Stomach (tissue), 8 donors: ENCODE measurements at regions not wholly inside any gene's neighbourhood (a gene's known extent, or its start where the extent isn't known, plus 50 kb on each side); places are given as distances from the start of the nearest gene placed in this dataset.

Source experiments
- DNase-seq, 2 donors: peaks; one replicate each; pipeline versions ENCODE4 v3.0.0 to v3.0.0-alpha.2; 2013 to 2019
- H3K27ac ChIP-seq, 5 donors: fragments of 200-600 bp in 4 of 5; sonication (generic) in 4 of 5; one replicate each; pipeline ENCODE4 v1.5.1; 2013 to 2019; ENCODE audit warnings: mild to moderate bottlenecking in 1 of 5, moderate library complexity in 1 of 5
- H3K27me3 ChIP-seq, 3 donors: fragments of 200-600 bp; sonication (generic); one replicate each; pipeline ENCODE4 v1.5.1; 2017 to 2019; ENCODE audit warnings: mixed run types in 1 of 3
- H3K36me3 ChIP-seq, 4 donors: fragments of 200-600 bp; sonication (generic); 1 replicate in 3 of 4; 2 replicates in 1 of 4; pipeline ENCODE4 v1.5.1; 2016 to 2019
- H3K4me1 ChIP-seq, 4 donors: fragments of 200-600 bp; sonication (generic); one replicate each; pipeline ENCODE4 v1.5.1; 2016 to 2019
- H3K4me3 ChIP-seq, 4 donors: fragments of 200-600 bp; sonication (generic) in 3 of 4; one replicate each; pipeline ENCODE4 v1.5.1; 2016 to 2019; ENCODE audit warnings: mild to moderate bottlenecking in 1 of 4
- H3K9me3 ChIP-seq, 4 donors: fragments of 200-600 bp; sonication (generic); one replicate each; pipeline ENCODE4 v1.5.1; 2016 to 2019
- EP300 ChIP-seq: sonication (generic); formaldehyde crosslinking; IDR thresholded peaks from one replicate; pipeline ENCODE4 v1.6.1; 2017; ENCODE audit warnings: antibody characterized with exemption
- POLR2A ChIP-seq, 4 donors: fragments of 450-650 bp; IDR thresholded peaks; one replicate each; pipeline ENCODE4 v1.6.1; 2016; ENCODE audit warnings: antibody characterized with exemption in 4 of 4, control low read depth in 2 of 4, mild to moderate bottlenecking in 1 of 4, moderate library complexity in 1 of 4
- POLR2AphosphoS5 ChIP-seq, 3 donors: sonication (generic); formaldehyde crosslinking; IDR thresholded peaks; one replicate each; pipeline ENCODE4 v1.6.1; 2016; ENCODE audit warnings: antibody characterized with exemption in 3 of 3
- WGBS, 5 donors: extraction: QIAGEN DNeasy Blood & Tissue Kit in 3 of 5; methylation state at CpG; one replicate each; pipeline versions ENCODE4 v1.1.5 to v1.1.7; 2013 to 2018; 5-methylcytosine and 5-hydroxymethylcytosine counted together
- intact Hi-C: fragments of 100-400 bp; cut with DNase I; formaldehyde crosslinking; loops from one replicate; pipeline ENCODE4 v1.15.1; 2023; ENCODE audit warnings: low total_unique reads
- TF ChIP-seq, protein P1 (sequence below), 7 experiments: fragments of 450-650 bp in 4 of 7; fragments of 200-600 bp in 3 of 7; sonication (generic) in 3 of 7; IDR thresholded peaks; one replicate each; pipeline ENCODE4 v1.5.1; 2016 to 2019; ENCODE audit warnings: antibody characterized with exemption in 7 of 7, control low read depth in 2 of 7, mild to moderate bottlenecking in 1 of 7
- donor health status: healthy with polysubstance abuse.
- donor health status: Bipolar disorder and iron deficiency.
- donor health status: healthy.

GRCh38 chr10:124346831-124347230 lies 71.9 kb downstream of the OAT start:
- no peaks in the 10 kb centered on the region for H3K4me1 ChIP-seq
- H3K27me3 ChIP-seq: no peaks in the 10 kb centered on the region
- TF ChIP-seq POLR2A (IDR thresholded peaks at IDR 0.05): no peak
- H3K9me3 ChIP-seq: no peaks in the 10 kb centered on the region
- no peaks in the 10 kb centered on the region for H3K36me3 ChIP-seq
- no peak overlapping the region for H3K4me3 ChIP-seq
- intact Hi-C loops: no loop called here
- H3K27ac ChIP-seq: no peak overlapping the region
- 89 to 96% (median 91%) methylated on average over 8 of the region's 8 CpGs for WGBS, 5 donors
- no peak for DNase-seq

GRCh38 chr10:124345521-124345920 lies 73.2 kb downstream of the OAT start:
- DNase-seq: no peak
- intact Hi-C loops: no loop called here
- Histone ChIP-seq H3K27me3 (no peaks in the 10 kb centered on the region), H3K27ac (no peak overlapping the region), H3K36me3 (no peaks in the 10 kb centered on the region), H3K4me3 (no peak overlapping the region), H3K9me3 (no peaks in the 10 kb centered on the region), H3K4me1 (peaks cover 0 to 1% (median 0%) of the 10 kb centered on the region in 4 donors)
- TF ChIP-seq EP300: no peak
- no peak for TF ChIP-seq POLR2A (IDR thresholded peaks at IDR 0.05)
- TF ChIP-seq, protein P1, sequence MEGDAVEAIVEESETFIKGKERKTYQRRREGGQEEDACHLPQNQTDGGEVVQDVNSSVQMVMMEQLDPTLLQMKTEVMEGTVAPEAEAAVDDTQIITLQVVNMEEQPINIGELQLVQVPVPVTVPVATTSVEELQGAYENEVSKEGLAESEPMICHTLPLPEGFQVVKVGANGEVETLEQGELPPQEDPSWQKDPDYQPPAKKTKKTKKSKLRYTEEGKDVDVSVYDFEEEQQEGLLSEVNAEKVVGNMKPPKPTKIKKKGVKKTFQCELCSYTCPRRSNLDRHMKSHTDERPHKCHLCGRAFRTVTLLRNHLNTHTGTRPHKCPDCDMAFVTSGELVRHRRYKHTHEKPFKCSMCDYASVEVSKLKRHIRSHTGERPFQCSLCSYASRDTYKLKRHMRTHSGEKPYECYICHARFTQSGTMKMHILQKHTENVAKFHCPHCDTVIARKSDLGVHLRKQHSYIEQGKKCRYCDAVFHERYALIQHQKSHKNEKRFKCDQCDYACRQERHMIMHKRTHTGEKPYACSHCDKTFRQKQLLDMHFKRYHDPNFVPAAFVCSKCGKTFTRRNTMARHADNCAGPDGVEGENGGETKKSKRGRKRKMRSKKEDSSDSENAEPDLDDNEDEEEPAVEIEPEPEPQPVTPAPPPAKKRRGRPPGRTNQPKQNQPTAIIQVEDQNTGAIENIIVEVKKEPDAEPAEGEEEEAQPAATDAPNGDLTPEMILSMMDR (IDR thresholded peaks at IDR 0.05): no peak
- TF ChIP-seq POLR2AphosphoS5 (IDR thresholded peaks at IDR 0.05): no peak
- WGBS, 5 donors: 91 to 94% (median 93%) methylated on average over 8 of the region's 8 CpGs

- DNase-seq: no peak
- H3K27ac ChIP-seq: no peak overlapping the region
- 71 to 90% (median 82%) methylated on average over 3 of the region's 3 CpGs for WGBS, 5 donors
- TF ChIP-seq POLR2A (IDR thresholded peaks at IDR 0.05): no peak
- TF ChIP-seq, protein P1 (IDR thresholded peaks at IDR 0.05): no peak
- no peak for TF ChIP-seq EP300
- no peak for TF ChIP-seq POLR2AphosphoS5 (IDR thresholded peaks at IDR 0.05)
- H3K36me3 ChIP-seq: no peaks in the 10 kb centered on the region
- no peaks in the 10 kb centered on the region for H3K9me3 ChIP-seq
- intact Hi-C loops: no loop called here
- H3K4me3 ChIP-seq: no peak overlapping the region
- no peaks in the 10 kb centered on the region for H3K27me3 ChIP-seq
- peaks cover 0 to 4% (median 0%) of the 10 kb centered on the region in 4 donors for H3K4me1 ChIP-seq
Measured at GRCh38 chr10:124344931-124345330, 73.8 kb downstream of the OAT start.

DNA sequence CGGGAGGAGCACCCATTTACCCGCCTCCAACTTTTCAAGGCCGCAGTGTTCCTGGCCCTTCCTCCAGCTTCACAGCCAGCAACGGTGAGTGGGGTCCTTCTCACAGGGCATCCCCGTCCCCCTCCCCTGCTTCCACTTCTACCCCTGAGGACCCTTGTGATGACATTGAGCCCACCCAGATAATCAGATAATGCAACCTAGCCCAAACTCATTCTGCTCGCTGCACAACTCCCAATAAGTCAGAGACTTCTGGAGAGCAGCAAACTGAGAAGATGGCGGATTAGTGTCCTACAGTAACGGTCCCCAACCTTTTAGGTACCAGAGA lies 74.5 kb downstream of the OAT start:
- Histone ChIP-seq H3K4me1 (peaks cover 0 to 4% (median 0%) of the 10 kb centered on the region in 4 donors), H3K27me3 (no peaks in the 10 kb centered on the region), H3K4me3 (no peak overlapping the region), H3K9me3 (no peaks in the 10 kb centered on the region), H3K27ac (no peak overlapping the region), H3K36me3 (no peaks in the 10 kb centered on the region)
- TF ChIP-seq, protein P1 (IDR thresholded peaks at IDR 0.05): no peak
- TF ChIP-seq POLR2A (IDR thresholded peaks at IDR 0.05) (no peak), EP300 (no peak), POLR2AphosphoS5 (IDR thresholded peaks at IDR 0.05) (no peak)
- intact Hi-C loops: no loop called here
- WGBS, 5 donors: 83 to 89% (median 89%) methylated on average over 8 of the region's 8 CpGs
- no peak for DNase-seq

- no peaks in the 10 kb centered on the region for H3K9me3 ChIP-seq
- no peak for DNase-seq
- H3K4me3 ChIP-seq: no peak overlapping the region
- no peaks in the 10 kb centered on the region for H3K27me3 ChIP-seq
- intact Hi-C loops: no loop called here
- TF ChIP-seq EP300 (no peak), POLR2A (IDR thresholded peaks at IDR 0.05) (no peak), POLR2AphosphoS5 (IDR thresholded peaks at IDR 0.05) (no peak)
- TF ChIP-seq, protein P1 (IDR thresholded peaks at IDR 0.05): no peak
- peaks cover 0 to 4% (median 0%) of the 10 kb centered on the region in 4 donors for H3K4me1 ChIP-seq
- no peak overlapping the region for H3K27ac ChIP-seq
- no peaks in the 10 kb centered on the region for H3K36me3 ChIP-seq
- WGBS, 5 donors: 81 to 88% (median 82%) methylated on average over 13 to 14 of the region's 14 CpGs
Measured at GRCh38 chr10:124343351-124344265, 75.1 kb downstream of the OAT start.
